GM10248 (cell line): ENCODE measurements at regions not wholly inside any gene's neighbourhood (a gene's known extent, or its start where the extent isn't known, plus 50 kb on each side); places are given as distances from the start of the nearest gene placed in this dataset.

Experiments
- CTCF ChIA-PET: fragments of 300-600 bp; sonication (Branson Sonifier 250); formaldehyde crosslinking; extraction: SDS; loops from one replicate; lab custom pipeline; 2021; ENCODE audit warnings: antibody characterized with exemption; lab: Yijun Ruan, JAX
- POLR2A ChIA-PET: fragments of 350-650 bp; sonication (Branson Sonifier 250); formaldehyde crosslinking; extraction: SDS; loops from one replicate; lab custom pipeline; 2020; ENCODE audit warnings: antibody characterized with exemption; lab: Yijun Ruan, JAX
- DNase-seq: peaks from one replicate; pipeline ENCODE4 v3.0.0; 2012; ENCODE audit errors: extremely low spot score
- CTCF ChIP-seq: IDR thresholded peaks from 2 replicates; pipeline ENCODE4 v1.5.1; 2012; ENCODE audit warnings: mild to moderate bottlenecking, low read depth; ENCODE audit errors: extremely low read depth, missing control alignments, control extremely low read depth

- TF ChIP-seq CTCF = no peak
- ChIA-PET CTCF (interaction anchor here (1.2 to 1.6 kb wide), 2 partner anchors 10 to 11 kb away, joined by 3 to 5 read pairs; no protein-coding TSS in a partner anchor), POLR2A (no interaction called here)
- DNase-seq = no peak
Observed at GRCh38 chr2:19020144-19021099, 338.0 kb downstream of the OSR1 start.

- ChIA-PET CTCF (interaction anchor here (2.1 kb wide), 1 partner anchor 11 kb away, joined by 5 read pairs; no protein-coding TSS in a partner anchor), POLR2A (no interaction called here)
- DNase-seq = no peak
- TF ChIP-seq CTCF = no peak
Observed at GRCh38 chr2:19009510-19009909, 348.9 kb downstream of the OSR1 start.

- TF ChIP-seq CTCF = no peak
- no peak for DNase-seq
- POLR2A ChIA-PET = no interaction called here
- CTCF ChIA-PET = no interaction called here
Observed at GRCh38 chr2:19003554-19003953, 354.9 kb downstream of the OSR1 start.

DNA sequence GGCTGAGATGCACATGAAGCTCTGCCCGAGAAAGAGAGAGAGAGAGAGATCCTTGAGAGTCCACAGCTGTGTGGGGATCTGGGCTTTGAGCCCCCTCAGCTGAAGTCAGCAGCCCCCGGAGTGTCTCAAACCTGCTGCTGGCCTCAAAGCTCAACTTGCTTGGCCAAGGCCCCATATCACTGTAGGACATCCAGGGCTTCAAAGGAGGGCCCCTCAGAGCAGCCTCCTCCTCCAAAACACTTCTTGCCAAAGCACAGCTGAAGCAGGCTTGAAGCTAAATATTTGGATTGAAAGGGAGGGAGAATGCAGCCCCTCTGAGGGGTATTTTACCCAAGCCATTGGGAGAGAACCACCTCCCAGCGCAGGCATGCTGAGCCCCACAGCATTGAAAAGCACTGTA lies 357.6 kb downstream of the OSR1 start:
- POLR2A ChIA-PET = no interaction called here
- CTCF ChIA-PET = no interaction called here

GRCh38 chr2:18999198-18999597 lies 359.2 kb downstream of the OSR1 start:
- POLR2A ChIA-PET = no interaction called here
- no peak for TF ChIP-seq CTCF
- DNase-seq = no peak
- CTCF ChIA-PET = no interaction called here

More for the DNA sequence above, 357.6 kb downstream of the OSR1 start:
- no peak for TF ChIP-seq CTCF
- no peak for DNase-seq

DNA sequence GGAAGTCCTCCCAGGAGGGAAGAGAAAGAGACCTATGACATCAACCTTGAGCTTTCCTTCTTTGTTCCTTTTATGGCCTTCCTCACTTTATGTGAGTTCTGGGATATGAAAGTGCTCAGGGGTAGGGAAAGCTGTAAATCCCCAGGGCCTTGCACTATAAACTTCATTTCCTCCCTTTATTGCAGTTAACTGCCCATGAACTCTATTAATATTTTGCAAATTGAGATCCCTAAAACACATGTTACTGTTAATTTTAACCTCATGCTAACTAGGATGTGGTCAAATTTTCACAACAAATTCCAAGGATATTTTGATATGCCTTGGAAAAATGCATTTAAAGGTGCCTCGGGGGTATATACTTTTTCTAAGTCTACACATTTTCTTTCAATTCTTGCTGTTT lies 359.9 kb downstream of the OSR1 start:
- POLR2A ChIA-PET = no interaction called here
- CTCF ChIA-PET = no interaction called here
- no peak for DNase-seq
- no peak for TF ChIP-seq CTCF
